ENCODE measurements at regions not wholly inside any gene's neighbourhood (a gene's known extent, or its start where the extent isn't known, plus 50 kb on each side); places are given as distances from the start of the nearest gene placed in this dataset.

DNA sequence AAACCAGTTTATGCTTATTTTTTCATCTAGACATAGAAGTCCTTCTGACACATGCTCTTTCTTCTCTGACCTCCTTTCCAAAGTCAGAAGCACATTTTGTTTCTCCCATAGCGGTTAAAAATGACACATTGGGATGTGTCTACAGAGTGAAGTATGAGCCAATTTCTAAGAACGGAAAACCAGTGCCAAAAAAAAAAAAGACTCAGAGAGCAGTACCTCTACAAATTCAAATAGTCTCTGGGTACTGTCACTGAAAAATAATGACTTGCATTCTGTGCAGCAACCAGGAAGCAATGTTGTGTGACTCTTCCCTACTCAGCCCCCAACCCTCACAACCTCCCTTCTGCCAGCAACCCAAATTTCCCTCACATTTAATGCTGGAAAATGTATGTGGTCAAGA lies 145.5 kb upstream of the PMFBP1 start:
- DNase-seq (ENCODE audit: low spot score), result no peak

DNA sequence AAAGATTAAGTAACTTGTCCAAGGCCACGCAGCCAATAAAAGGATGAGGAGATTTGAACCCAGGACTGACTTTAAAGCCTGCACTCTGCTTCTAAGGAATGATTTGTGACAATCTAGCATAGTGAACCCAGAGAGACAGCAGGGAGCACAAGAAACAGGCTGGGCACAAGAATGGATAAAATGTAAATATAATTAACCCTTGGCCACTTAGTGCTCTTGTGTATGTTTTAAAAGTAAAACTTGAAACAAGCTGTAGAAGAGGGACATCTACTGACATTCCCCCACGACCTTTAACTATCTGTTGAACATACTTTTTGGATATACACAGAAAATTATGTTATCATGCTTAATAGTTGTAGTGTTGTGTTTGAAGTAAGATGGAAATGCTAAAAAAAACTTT lies 141.9 kb upstream of the PMFBP1 start:
- DNase-seq (ENCODE audit: low spot score), result no peak

DNA sequence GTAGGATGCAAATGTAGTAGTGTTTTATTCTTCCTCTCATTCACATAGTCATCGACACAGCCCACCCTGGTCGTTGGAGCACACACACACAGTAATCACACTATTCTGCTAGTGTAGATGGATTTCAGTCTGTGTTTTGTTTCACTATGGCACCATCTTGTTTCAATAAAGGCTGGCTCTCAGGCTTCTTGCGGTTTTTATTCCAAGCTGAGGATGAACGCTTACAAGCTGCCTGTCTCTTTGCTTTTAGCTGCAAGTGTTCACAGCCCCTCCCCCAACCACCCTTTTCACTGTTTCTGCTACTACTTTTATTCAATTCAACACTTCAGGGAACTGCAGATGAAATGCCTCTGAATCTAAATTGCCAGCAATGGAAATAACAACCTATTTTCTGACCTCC lies 140.9 kb upstream of the PMFBP1 start:
- no peak for DNase-seq (ENCODE audit: low spot score)

DNA sequence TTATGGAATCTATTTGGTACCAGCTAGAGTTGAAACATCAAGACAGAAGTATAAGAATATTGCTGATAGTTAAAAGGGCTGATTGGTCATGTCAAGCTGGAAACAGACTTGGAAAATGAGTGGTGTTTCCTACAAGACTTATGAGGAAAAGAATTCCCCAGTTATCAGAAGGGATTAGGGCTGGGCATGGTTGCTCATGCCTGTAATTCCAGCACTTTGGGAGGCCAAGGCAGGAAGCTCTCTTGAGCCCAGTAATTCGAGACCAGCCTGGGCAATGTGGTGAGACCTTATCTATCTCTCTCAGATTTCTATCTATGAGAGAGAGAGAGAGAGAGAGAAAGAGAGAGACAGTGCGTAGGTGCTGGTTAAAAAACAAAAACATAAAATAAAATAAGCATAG lies 139.5 kb upstream of the PMFBP1 start:
- DNase-seq (ENCODE audit: low spot score), result no peak

DNA sequence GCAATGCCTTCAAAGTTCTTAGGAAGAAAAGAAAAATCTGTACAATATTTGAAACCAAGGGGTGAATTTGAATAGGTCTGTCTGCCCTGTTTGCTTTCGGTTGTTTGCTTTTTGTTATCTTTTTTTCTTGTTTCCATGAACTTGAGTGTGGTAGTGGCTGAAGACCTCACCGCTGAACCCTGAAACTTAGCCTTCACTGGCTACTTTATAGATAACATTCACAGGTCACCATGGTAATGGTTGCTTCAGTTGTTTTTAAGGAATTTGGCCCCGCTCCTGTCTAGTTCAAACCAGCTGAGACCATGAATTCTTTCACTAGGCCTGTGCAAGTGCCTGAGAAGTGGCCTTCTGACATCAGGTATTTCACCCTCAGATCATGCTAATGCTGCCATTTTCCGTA lies 137.0 kb upstream of the PMFBP1 start:
- no peak for DNase-seq (ENCODE audit: low spot score)

DNA sequence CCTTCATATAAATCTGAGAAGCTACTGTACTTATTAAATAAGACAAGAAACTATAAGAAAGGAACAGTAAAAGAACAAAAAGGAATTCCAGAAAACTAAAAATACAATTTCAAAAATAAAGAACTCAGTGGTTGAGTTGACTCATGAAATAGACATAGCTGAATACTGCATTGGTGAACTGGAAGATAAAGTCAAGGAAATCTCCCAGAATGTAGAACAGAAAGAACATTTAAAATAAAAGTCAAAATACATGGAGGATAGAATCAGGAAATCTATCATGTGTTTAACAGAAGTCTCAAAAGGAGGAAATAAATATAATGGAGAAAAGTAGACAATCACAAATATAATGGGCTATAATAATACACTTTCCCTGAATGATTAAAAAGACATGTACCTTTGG lies 136.4 kb upstream of the PMFBP1 start:
- DNase-seq (ENCODE audit: low spot score), result no peak

DNA sequence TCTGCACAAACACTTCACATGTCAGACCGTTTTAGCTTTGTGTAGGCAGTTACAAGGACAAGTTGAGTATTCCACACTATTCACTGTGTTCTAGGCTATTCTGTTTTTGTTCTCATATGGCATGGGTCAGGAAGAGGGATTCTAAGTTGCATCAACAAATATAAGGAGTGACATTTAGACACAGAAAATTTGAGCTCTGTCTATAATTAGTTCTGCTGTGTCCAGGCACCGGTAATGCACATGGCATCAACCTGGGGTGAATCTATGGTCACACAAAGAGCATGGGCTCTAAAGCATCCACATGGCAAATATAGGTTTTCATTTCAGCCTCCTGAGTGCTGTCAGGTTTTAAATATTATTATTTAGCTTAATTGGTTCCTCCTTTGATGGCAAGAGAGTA lies 130.4 kb upstream of the PMFBP1 start:
- no peak for DNase-seq (ENCODE audit: low spot score)

DNA sequence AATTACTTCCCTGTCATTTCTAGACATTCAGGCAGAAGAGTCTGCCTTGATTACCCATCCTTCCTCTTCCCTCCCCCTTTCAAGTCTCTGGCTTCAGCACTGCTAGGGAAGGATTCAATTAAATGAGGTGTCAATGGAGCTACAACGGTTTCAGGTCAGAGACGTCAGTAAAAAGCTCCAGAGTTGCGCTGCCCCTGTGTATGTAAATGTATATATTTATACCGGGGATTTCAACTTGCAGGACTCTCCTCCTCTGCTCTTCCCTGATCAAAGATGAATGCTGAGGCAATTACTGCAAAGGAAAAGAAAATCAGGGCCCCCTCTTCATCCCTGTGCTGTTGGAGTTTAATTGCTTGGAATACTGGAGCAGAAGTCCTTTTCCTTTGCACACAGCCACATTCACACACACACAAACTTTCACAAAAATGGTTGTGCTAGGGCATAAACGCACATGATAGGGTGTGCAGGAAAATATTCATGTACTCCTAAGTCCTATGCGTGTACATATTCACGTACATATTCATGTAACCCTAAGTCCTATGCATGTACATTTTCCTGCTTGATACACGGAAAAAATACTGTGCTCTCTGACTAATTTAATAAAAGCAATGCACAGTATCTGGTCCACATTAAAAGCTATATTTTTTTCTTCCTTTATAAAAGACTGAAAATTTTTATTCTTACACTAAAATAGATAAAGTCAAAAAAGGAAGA lies 129.7 kb upstream of the PMFBP1 start:
- no peak for DNase-seq (ENCODE audit: low spot score)

DNA sequence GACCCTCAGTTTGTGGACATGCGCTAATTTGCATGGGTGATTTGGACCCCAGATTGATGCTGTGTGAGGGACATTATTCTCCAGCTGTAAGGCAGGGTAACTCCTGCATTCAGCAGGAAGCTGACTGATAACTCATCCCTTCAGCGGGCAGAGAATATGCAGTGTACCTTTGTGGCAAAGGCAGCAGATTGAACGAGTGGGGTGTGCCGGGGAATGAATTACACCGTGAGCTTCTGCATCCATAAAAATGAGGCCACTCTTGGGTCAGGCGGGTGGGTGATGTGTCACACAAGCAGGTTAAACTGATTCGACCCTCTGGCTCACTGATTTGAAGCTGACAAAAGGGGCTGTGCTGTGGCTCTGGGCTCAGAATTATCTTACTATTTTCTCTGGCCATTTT lies 128.9 kb upstream of the PMFBP1 start:
- DNase-seq (ENCODE audit: low spot score), result no peak

DNA sequence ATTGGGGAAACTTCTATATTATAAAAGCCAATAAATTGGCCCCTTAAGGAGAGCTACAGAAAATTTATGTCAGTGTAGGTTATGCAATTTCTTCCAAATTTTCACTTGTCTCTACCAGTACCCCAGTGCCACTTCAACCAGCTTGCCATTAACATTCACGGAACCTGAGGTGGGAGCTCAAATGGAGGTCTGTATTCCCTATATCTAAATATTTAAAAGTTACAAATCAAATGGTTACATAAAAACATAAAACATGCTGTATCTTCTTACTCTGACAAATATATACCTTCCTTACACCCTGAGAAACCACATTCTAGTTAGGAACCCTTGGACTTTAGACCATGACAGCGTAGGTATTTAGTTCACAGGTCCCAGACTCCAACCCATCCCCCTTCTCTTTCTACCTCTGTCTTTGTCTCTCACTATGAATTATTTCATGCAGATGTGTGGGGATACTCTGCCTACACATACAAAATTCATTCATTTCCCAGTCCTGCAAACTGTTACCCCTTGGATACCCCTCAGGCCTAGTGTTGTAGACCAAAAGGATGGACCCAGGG lies 127.8 kb upstream of the PMFBP1 start:
- DNase-seq (ENCODE audit: low spot score), result no peak

DNA sequence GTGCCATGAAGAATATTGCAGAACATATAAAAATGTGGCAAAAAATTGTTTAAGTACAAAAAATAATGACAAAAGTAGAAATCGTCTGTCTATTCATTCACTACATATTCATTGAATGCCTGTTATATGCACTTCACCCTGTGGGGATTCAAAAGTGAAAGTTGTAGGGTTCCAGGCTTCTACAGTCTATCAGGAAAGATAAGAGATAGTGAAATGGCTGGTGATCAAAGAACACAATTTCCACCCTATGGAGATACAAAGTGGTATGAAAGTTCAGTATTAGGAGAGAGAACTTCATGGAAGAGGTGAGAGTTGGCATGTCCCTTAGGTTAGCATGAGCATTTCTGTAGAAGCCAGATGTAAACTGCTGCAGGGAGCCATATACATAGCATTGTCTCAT lies 127.0 kb upstream of the PMFBP1 start:
- DNase-seq (ENCODE audit: low spot score), result no peak

DNA sequence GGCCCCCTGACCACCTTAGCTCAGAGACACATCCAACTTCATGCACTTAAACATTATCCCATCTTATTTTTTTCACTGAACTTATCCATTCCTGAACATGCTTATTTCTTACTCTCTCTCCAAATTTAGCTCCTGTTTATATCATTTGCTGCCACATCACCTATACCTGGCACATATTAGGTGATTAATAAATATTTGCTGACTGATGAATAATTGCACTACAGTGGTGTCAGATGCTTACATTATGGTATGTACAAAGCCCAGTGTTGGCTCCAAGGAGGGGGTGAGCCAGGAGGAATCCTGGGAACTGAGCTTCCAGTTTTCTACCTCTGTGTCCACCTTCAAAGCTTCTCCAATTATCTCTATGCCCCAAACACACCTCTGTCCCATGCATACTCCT lies 124.0 kb upstream of the PMFBP1 start:
- no peak for DNase-seq (ENCODE audit: low spot score)

DNA sequence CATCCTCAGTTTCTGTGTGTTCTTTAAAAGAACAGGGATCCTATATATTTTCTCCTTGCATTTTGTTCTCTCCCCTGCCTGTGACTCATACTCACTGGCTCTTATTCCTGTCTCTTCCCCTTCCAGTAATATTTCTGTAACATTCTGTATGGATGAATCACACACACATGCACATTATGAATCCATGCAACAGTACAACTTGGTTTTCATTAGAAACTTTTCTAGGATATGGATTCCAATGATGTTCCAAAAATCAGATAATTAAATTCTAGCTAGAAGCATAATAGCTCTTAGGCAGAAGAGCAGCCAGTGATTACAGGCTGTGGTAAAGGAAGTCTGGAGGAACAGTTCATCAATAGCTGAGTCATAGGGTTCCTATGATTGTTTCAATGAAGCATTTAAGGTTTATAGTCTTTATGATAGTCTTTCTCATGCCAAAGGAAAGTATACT lies 119.6 kb upstream of the PMFBP1 start:
- DNase-seq (ENCODE audit: low spot score), result peak; percentile 82

DNA sequence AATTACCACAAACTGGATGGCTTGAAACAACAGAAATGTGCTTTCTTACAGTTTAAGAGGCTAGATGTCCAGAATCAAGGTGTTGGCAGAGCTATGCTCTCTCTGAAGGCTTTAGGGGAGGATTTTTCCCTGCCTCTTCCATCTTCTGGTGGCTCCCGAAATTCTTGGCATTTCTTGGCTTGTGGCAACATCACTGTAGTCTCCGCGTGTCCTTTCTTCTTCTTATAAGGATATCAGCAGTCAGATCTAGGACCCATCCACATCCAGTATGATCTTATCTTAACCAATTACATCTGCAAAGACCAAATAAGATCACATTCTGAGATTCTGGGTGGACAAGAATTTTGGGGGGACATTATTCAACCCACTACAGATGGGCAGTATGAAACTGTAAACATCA lies 119.2 kb upstream of the PMFBP1 start:
- DNase-seq (ENCODE audit: low spot score), result no peak

DNA sequence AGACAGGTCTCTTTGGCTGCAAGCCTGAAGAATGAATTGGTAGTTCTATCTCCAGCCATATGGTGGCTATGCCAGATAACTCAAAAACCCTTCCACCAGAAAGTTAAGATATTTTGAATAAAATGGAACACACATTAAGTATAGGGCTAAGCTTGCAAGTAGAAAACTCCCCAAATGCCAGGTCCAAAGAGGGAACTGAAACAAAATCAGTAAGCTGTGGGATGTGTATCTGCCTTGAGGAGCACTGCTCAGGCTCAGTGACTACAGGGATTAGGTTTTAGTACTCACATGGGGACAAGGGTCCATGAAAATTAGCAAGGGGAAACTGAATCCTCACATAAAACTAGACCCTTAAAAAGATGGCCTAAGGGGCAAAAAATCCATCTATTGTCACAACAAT lies 115.7 kb upstream of the PMFBP1 start:
- DNase-seq (ENCODE audit: low spot score), result no peak

DNA sequence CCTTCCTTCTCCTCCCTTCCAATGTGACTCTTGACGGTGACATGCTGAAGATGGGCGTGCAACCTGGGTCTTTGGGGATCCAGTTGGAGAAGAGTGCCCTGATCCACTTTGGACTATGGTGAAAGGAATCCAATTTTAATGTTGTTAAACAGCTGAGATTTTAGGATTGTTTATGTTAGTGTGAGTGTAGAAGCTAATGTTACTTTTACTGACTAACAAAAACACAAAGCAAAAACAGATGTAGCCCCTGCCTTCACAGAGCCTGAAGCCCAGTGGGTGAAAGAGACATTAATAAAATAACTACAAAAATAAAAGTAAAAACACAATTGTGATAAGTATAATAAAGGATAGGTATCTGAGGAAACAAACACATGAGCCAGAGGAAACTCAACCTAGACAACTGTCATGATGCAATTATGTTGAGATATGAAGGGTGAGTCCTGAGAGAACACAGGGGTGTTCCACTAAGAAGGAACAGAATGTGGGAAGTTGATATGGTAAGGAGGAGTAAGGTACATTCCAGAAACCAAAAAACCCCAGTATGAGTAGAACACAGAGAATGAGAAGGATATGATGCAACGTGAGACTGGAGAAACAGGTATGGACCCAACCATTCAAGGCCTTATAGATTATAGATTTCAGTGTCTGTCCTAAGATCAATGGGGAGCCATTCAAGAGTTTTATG lies 115.1 kb upstream of the PMFBP1 start:
- no peak for DNase-seq (ENCODE audit: low spot score)

DNA sequence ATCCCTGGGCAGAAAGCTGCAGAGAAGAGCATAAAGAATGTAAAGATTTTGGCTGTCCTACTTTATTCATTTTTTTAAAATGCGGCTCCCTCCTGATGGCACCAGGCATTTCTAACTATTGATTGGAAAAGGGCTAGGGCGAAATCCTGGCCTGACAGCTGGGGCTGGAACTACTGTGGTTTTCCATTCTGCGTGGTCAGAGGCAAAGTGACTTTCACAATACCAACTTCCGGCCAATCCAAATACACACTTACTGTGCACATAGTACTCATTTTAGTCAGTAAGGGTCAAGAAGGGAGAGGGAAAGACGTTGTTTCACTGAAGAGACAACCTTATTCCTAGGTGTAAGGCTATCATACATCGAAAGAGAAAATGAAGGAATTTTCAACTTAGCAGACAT lies 113.8 kb upstream of the PMFBP1 start:
- DNase-seq (ENCODE audit: low spot score), result no peak

DNA sequence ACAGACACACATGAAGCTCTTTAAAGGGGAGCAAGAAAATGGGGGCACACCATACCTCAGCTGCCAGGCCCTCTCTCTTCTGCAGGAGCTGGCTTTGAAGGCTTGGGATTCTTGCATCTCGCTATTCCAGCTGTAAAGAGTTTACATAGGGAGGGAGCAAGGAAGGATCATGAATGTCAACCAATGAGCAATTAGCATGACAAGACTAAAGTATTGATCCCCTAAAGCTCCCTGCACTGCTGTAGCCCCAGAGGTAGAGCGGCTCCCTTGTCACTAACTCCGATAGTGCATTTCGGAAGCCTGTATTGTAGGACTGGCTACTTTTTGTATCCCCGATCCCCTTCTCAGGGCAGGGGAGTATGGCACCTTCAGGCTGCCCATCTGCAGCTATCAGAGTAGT lies 113.4 kb upstream of the PMFBP1 start:
- no peak for DNase-seq (ENCODE audit: low spot score)

DNA sequence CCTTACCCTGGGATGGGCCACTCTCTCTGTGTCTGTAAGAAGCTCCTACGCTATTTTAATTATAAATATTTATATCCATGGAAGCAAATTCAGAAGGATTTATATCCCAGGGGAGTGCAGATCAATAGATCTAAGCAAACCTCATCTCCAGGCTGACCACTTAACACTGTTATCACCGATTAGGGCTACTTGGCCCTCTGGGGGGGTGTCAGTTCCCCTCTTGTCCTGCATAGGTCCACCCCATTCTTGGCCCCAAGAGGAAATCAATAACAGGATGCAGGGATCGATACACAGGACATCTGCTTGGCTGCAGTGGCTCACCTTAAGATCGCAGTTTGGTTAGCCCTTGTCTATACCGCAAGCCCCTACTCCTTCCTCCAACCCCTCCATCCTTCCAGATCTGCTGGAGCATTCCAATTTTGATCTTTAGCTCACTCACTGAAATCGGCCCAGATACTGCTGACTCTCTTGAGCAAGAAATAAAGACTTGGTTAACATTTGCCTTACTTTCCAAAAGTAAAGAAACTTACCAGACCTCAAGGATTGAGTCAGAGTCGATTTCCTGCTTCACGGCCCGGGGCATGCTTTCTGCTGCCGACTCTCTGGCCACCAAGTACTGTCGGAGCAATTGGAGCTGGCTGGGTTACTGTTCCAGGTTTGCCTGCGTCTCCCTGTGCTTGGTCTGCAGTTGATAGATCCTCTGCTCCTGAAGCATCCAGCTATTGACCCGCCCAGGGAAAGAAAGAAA lies 112.3 kb upstream of the PMFBP1 start:
- DNase-seq (ENCODE audit: low spot score), result no peak

DNA sequence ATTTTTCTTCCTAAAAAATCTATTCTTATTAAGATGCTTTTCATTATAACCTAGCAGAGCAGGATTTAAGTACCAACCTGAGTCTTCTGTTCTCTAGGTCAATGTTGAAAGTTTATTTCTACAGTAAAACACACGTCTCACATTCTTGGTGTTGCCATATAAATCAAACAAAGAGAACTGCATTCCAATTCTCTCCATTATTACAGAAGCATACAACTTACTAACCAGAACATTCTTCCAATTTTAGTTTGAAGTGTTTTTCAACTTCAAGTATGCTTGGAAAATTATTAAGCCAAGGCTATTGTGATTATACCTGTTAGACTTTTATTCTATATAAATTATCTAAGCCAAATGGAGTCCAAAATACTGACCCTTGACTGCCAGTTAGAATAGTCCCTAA lies 110.4 kb upstream of the PMFBP1 start:
- DNase-seq (ENCODE audit: low spot score), result no peak

DNA sequence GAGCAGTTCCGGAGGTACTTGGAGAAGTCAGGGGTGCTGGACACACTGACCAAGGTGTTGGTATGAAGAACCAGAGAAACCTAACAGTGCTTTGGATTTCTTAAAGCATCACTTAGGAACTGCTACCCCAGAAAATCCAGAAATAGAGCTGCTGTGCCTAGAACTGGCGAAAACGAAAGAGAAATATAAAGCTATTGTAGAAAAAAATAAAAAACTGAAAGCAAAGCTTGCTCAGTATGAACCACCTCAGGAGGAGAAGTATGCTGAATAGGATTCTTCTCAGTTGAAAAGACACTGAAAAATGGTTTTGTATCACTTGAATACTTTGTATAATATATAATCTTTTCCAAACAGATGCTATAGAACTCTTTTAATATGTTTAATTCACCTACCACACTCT lies 106.3 kb upstream of the PMFBP1 start:
- DNase-seq (ENCODE audit: low spot score), result no peak

DNA sequence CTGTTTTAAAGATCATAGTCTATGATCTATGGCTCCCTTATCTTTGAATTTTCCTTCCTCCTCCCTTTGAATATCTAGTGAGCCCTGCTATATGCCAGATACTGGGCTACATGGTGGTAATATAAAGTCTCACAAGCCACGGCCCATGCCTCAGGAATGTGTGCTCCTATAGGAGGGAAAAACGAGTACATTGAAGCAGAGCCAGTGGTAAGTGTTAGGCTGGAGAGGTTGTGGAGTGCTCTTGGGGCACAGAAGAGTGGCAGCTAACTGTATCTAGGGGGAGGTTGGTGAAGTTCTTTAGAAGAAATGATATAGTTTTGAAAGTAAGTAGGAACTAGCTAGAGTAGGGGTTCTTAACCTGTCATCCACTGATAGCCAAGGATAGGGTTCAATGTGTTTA lies 105.8 kb upstream of the PMFBP1 start:
- DNase-seq (ENCODE audit: low spot score), result no peak

DNA sequence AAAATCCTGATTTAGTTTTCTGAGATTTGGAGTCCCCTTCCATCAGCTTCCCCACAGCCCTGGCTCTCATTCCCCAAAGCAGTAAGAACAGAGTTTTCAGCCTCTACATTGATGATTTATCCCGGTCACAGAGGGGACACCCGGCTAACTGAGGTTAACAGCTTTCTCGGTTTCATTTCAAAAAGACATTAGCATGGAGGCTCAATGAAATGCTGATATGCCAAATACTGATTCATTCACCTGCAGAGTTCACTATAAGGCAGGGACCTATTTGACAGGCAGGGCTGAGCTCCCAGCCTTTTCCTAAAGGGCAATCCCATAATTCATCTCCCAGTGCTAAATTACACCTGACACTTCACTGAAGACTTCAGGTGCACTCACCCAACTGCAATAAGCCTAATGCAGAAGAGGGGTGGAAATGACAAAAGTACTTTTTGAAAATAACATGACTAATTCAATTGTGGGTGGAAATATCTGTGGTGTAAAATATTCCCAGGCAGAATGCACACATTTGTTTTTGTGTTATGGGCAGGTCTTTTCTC lies 99.8 kb upstream of the PMFBP1 start:
- no peak for DNase-seq (ENCODE audit: low spot score)

Data from RKO (cell line).